ENCODE measurements at regions not wholly inside any gene's neighbourhood (a gene's known extent, or its start where the extent isn't known, plus 50 kb on each side); places are given as distances from the start of the nearest gene placed in this dataset.
"Not testable (repeated sequence)": the region's sequence is repeated elsewhere in the genome, so short reads cannot be mapped to it uniquely, and the experiment has no call there.

- no peak for DNase-seq (ENCODE audit: low read depth, low spot score)
Observed at GRCh38 chr12:17361224-17361623, 728.8 kb downstream of the RERGL start.

DNA sequence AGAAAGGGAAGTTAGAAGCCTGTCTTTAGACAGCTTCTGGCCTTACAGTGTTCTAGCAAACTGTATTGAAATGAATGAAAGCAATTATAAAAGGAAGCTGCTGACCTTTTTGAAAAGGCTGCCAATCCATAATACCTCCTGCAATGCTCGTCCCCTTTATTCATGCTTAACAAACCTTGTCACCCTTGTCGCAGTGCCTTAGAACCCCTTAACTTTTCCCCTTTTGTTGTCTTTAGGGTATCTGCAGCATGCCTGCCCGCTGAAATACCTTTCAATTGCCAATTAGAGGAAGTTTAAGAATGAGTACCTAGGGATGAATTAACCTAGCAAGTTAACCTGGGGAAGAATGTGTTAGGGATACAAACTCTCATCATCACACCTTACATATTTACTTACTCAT, 731.2 kb downstream of the RERGL start:
- DNase-seq (ENCODE audit: low read depth, low spot score), result no peak

DNA sequence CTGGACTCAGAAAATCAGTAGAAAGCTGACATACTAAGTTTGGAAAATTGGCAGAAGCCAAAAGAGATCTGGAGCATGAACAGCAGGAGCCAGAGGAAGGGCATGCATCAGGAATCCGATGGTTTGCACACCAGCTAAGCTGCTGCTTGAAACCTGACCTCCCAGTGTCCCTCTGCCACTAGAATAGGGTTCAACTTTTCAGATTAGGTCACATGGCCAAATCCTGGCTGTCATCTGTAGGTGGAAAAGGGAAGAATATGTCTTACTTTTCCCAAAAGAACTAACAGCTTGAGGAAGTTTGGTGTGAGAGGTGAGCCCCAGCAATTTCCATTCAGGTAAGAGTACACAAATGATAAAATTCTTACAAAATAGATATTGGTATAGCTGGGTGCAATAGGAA, 732.6 kb downstream of the RERGL start:
- no peak for DNase-seq (ENCODE audit: low read depth, low spot score)

DNA sequence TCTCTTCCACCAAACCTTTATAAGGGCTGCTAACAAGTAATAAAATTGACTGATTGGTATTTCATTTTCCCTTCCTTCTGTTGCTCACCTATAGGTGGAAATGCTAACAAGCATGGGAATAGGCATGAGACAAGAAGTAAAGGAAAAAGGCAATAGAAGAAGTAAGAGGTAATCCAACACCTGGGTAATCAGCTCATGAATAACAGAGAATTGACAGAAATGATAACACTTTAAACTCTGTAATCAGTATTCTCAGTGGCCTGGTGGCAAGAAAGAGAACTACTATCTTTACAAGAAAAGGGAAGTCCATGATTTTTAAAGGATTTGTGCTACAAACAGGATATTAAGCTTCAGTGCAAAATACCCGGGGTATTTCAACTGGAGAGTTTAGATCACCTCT, 737.8 kb downstream of the RERGL start:
- DNase-seq (ENCODE audit: low read depth, low spot score), result no peak

- DNase-seq (ENCODE audit: low read depth, low spot score), result no peak
Observed at GRCh38 chr12:17348311-17348710, 741.7 kb downstream of the RERGL start.

DNA sequence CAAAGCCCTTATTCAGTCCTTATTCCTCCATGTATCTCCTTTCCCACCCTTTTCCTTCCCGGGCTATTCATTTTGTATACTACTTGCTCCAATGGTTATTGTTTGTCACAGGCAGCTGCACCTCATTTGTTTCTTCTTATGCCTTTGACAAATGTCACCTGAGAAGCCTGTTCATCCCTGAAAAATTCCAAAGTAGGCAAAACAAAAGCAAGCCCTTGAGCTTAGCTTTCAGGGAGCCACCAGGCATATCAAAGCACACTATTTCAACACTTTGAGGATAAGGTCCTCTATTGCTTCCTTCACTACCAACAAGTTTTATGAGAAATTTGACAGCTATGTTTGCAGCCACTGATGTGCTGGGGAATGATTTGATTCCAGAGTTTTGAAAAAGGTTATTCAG, 738.7 kb upstream of the LMO3 start:
- DNase-seq (ENCODE audit: low read depth, low spot score), result no peak

DNA sequence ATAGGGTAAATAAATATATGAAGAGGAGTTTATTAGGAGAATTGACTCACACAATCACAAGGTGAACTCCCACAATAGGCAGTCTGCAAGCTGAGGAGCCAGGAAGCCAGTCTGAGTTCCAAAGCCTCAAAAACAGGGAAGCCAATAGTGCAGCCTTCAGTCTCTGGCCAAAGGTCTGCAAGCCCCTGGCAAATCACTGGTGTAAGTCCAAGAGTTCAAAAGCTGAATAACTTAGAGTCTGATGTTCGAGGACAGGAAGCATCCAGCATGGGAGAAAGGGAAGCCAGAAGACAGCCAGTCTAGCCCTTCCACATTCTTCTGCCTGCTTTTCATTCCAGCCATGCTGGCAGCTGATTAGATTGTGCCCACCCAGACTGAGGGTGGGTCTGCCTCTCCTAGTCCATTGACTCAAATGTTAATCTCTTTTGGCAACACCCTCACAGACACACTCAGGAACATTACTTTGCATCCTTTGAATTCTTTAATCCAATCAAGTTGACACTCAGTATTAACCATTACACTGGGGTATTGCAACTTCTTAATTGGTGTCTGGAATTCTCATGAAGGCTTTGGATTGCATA, 736.5 kb upstream of the LMO3 start:
- no peak for DNase-seq (ENCODE audit: low read depth, low spot score)

DNA sequence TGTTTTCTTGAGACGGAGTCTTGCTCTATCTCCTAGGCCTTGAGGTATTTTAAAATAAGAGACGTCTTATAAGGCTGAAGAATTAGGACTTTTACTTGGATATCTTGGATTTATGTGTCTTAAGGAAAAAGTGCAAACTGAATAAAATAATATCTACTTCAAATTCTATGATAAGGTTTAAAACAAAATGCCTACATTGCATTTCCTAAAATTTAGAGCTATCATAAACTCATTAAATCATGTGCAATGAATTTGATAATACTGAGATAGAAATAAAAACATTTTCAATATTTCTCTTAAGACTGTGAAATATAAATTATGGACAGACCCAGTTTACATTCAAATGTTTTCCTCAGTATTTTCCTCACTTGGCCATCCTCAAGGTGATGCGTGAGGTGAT, 729.5 kb upstream of the LMO3 start:
- no peak for DNase-seq (ENCODE audit: low read depth, low spot score)

GRCh38 chr12:17334784-17335183, 728.8 kb upstream of the LMO3 start:
- DNase-seq (ENCODE audit: low read depth, low spot score), result no peak

DNA sequence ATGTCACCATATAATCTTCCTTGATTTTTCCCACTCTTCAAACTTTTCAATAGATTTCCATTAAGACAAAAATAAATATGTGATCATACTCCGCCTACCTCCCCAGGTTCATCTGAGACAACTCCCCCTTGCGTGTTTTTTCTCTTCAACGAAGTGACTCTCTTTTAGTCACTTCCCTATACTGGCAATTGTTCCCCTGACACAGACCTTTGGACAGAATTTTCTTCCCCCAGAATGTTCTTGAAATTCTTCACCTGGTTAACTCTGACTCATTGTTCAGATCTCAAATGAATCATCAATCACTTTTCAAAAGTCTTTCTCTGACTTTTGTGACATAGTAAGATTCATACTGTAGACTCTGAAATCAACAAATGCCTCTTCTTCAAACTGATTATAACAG, 727.3 kb upstream of the LMO3 start:
- DNase-seq (ENCODE audit: low read depth, low spot score), result no peak

DNA sequence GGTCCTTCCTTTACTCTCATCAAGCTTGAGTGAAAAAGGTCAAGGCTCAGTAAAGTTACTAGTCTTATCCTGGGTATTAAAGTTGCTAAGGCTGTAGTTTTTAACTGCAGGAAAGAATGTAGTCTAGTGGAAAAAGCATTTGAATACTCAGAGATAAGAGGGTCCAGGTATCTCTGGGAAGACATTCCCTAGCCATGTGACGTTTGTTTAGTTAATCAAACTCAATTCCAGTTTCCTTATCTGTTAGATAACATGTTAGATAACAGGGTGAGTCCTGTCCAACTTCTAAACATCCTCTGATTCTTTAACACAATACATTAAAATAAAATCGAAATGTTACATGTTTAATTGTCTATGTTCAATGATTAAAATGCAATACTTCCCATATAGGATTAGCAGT, 720.7 kb upstream of the LMO3 start:
- DNase-seq (ENCODE audit: low read depth, low spot score), result no peak

GRCh38 chr12:17322090-17322489, 716.1 kb upstream of the LMO3 start:
- DNase-seq (ENCODE audit: low read depth, low spot score), result no peak

GRCh38 chr12:17304503-17305347, 698.8 kb upstream of the LMO3 start:
- DNase-seq (ENCODE audit: low read depth, low spot score), result no peak

GRCh38 chr12:17302001-17302400, 696.0 kb upstream of the LMO3 start:
- no peak for DNase-seq (ENCODE audit: low read depth, low spot score)

GRCh38 chr12:17301544-17301943, 695.6 kb upstream of the LMO3 start:
- no peak for DNase-seq (ENCODE audit: low read depth, low spot score)

GRCh38 chr12:17296882-17297281, 690.9 kb upstream of the LMO3 start:
- no peak for DNase-seq (ENCODE audit: low read depth, low spot score)

DNA sequence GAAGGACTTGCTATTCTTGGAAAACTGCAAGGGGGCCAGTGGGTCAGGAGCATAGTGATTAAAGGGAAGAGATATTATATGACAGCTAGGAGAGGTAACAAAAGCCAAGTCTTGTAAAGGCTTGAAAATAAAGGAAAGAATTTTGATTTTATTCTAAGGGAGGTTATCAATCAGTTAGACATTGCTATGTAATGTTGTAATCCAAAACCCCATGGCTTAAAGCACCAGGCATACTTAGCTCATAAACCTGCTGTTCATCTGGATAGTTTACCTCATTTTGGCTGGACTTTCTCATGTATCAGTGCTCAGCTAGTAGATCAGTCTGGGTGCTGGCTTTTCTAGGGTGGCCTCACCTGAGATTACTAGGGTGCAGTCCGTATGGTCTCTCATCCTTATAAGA, 680.9 kb upstream of the LMO3 start:
- DNase-seq (ENCODE audit: low read depth, low spot score), result no peak

DNA sequence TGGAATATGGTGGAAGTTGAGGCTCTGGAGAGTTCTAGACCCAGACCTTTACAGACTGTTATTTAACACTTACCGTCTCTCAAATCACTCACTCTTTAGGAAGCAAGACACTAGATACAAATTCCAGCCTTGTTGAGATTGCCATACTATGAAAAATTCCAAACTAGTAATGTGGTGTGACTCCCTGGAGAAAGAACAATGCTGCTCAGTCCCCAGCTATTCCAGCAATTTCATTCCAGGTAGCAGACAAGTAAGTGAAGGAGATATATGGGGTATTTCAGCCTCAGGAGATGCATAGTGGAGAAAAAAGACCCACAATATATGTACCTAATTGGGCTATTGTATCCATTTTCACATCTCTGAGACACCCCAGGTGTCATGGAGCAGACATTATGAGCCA, 678.9 kb upstream of the LMO3 start:
- no peak for DNase-seq (ENCODE audit: low read depth, low spot score)

DNA sequence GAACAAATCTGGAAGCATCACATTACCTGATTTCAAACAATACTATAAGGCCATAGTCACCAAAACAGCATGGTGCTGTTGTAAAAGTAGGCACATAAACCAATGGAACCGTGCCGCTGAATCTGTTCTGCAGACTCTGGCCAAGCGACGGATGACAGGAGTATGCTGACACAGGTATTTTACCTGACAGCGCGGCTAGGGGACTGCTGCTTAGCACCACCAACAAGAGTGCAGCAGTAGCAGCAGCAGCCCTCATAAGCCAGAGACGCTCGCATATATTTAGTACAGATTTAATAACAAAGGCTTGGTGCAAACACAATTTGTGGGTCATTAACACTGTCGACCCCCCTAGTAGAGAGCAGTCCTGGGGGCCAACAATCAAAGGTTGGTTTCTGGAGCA, 677.6 kb upstream of the LMO3 start:
- no peak for DNase-seq (ENCODE audit: low read depth, low spot score)

- DNase-seq (ENCODE audit: low read depth, low spot score), result not testable (repeated sequence)
Observed at GRCh38 chr12:17282169-17282568, 676.2 kb upstream of the LMO3 start.

GRCh38 chr12:17278946-17279345, 673.0 kb upstream of the LMO3 start:
- DNase-seq (ENCODE audit: low read depth, low spot score), result no peak

DNA sequence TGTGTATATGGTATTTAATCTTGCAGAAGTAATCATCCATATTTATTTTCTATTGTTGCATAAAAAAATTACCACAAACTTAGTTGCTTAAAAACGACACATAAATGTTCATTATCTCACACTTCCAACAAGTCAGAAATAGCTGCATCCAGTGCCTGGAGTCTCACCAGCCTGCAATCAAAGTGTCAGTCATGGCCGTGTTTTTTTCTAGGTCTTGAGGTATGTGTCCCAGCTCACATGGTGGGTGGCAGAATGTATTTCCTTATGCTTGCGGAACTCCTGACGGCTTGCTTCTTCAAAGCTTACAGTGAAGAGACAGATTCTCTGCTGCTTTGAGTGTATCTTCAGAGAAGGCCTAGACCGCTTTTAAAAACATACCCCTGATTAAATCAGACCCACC, 670.2 kb upstream of the LMO3 start:
- DNase-seq (ENCODE audit: low read depth, low spot score), result no peak

- no peak for DNase-seq (ENCODE audit: low read depth, low spot score)
Observed at GRCh38 chr12:17266856-17267255, 660.9 kb upstream of the LMO3 start.
